ENCODE measurements at regions not wholly inside any gene's neighbourhood (a gene's known extent, or its start where the extent isn't known, plus 50 kb on each side); places are given as distances from the start of the nearest gene placed in this dataset.

GRCh38 chr6:11295969-11296368 lies 63.5 kb upstream of the NEDD9 start:
- no peaks in the 10 kb centered on the region for H3K27me3 ChIP-seq (ENCODE audit: low read length)
- H3K4me2 ChIP-seq (ENCODE audit: low read depth, low read length, poor library complexity, severe bottlenecking), result no peak overlapping the region
- H3K27ac ChIP-seq (ENCODE audit: low read depth, low read length), result no peak overlapping the region
- H3K79me2 ChIP-seq (ENCODE audit: insufficient read depth, low read length), result peaks cover 11% of the 10 kb centered on the region; the same call in 1 of the 2 replicates
- H3K9me2 ChIP-seq (replicated peaks; ENCODE audit: insufficient read depth, low read length), result no peaks in the 10 kb centered on the region
- H3K9me3 ChIP-seq (ENCODE audit: insufficient read depth, low read length), result no peaks in the 10 kb centered on the region
- H3K4me3 ChIP-seq (ENCODE audit: insufficient read depth, low read length, poor library complexity, severe bottlenecking), result no peak overlapping the region
- H2AFZ ChIP-seq (ENCODE audit: low read depth, low read length, severe bottlenecking), result no peak overlapping the region
- no peak overlapping the region for H3K9ac ChIP-seq (ENCODE audit: low read length)
- no peaks in the 10 kb centered on the region for H3F3A ChIP-seq (ENCODE audit: insufficient read depth)
- TF ChIP-seq CTCF (IDR thresholded peaks at IDR 0.05; ENCODE audit: insufficient read depth, low read length, poor library complexity, severe bottlenecking), result no peak
- TF ChIP-seq EZH2phosphoT487 (conservative IDR thresholded peaks at IDR 0.05; ENCODE audit: low read length), result no peak
- H3K36me3 ChIP-seq (ENCODE audit: low read length), result peaks cover 25% of the 10 kb centered on the region
- H4K20me1 ChIP-seq (ENCODE audit: low read depth, low read length), result no peaks in the 10 kb centered on the region

GRCh38 chr6:11294228-11294627 lies 61.8 kb upstream of the NEDD9 start:
- H3K9me3 ChIP-seq (ENCODE audit: insufficient read depth, low read length), result no peaks in the 10 kb centered on the region
- H3K36me3 ChIP-seq (ENCODE audit: low read length), result peaks cover 25% of the 10 kb centered on the region
- no peaks in the 10 kb centered on the region for H3K9me2 ChIP-seq (replicated peaks; ENCODE audit: insufficient read depth, low read length)
- no peaks in the 10 kb centered on the region for H3K27me3 ChIP-seq (ENCODE audit: low read length)
- H3K27ac ChIP-seq (ENCODE audit: low read depth, low read length), result no peak overlapping the region
- H3K4me2 ChIP-seq (ENCODE audit: low read depth, low read length, poor library complexity, severe bottlenecking), result no peak overlapping the region
- no peaks in the 10 kb centered on the region for H4K20me1 ChIP-seq (ENCODE audit: low read depth, low read length)
- no peak overlapping the region for H3K4me3 ChIP-seq (ENCODE audit: insufficient read depth, low read length, poor library complexity, severe bottlenecking)
- H3K79me2 ChIP-seq (ENCODE audit: insufficient read depth, low read length), result peaks cover 5% of the 10 kb centered on the region; the same call in 1 of the 2 replicates
- H3F3A ChIP-seq (ENCODE audit: insufficient read depth), result no peaks in the 10 kb centered on the region
- no peak overlapping the region for H3K9ac ChIP-seq (ENCODE audit: low read length)
- TF ChIP-seq EZH2phosphoT487 (conservative IDR thresholded peaks at IDR 0.05; ENCODE audit: low read length) (no peak), CTCF (IDR thresholded peaks at IDR 0.05; ENCODE audit: insufficient read depth, low read length, poor library complexity, severe bottlenecking) (no peak)
- H2AFZ ChIP-seq (ENCODE audit: low read depth, low read length, severe bottlenecking), result no peak overlapping the region

GRCh38 chr6:11292594-11293236 lies 60.2 kb upstream of the NEDD9 start:
- Histone ChIP-seq H3K27ac (ENCODE audit: low read depth, low read length) (no peak overlapping the region), H4K20me1 (ENCODE audit: low read depth, low read length) (no peaks in the 10 kb centered on the region), H3K27me3 (ENCODE audit: low read length) (no peaks in the 10 kb centered on the region), H3K36me3 (ENCODE audit: low read length) (peaks cover 25% of the 10 kb centered on the region), H3K9me2 (replicated peaks; ENCODE audit: insufficient read depth, low read length) (no peaks in the 10 kb centered on the region), H3K9ac (ENCODE audit: low read length) (no peak overlapping the region), H3K9me3 (ENCODE audit: insufficient read depth, low read length) (no peaks in the 10 kb centered on the region), H3K4me2 (ENCODE audit: low read depth, low read length, poor library complexity, severe bottlenecking) (no peak overlapping the region), H2AFZ (ENCODE audit: low read depth, low read length, severe bottlenecking) (no peak overlapping the region), H3K4me3 (ENCODE audit: insufficient read depth, low read length, poor library complexity, severe bottlenecking) (no peak overlapping the region), H3K79me2 (ENCODE audit: insufficient read depth, low read length) (no peaks in the 10 kb centered on the region; the same call in 1 of the 2 replicates), H3F3A (ENCODE audit: insufficient read depth) (no peaks in the 10 kb centered on the region)
- TF ChIP-seq CTCF (IDR thresholded peaks at IDR 0.05; ENCODE audit: insufficient read depth, low read length, poor library complexity, severe bottlenecking) (no peak), EZH2phosphoT487 (conservative IDR thresholded peaks at IDR 0.05; ENCODE audit: low read length) (no peak)

Measured in SU-DHL-6 (cell line).